Liver (tissue), 8 donors: ENCODE measurements at regions not wholly inside any gene's neighbourhood (a gene's known extent, or its start where the extent isn't known, plus 50 kb on each side); places are given as distances from the start of the nearest gene placed in this dataset.

ENCODE experiments used
- DNase-seq: peaks from one replicate; pipeline ENCODE4 v3.0.0-alpha.2; 2017; ENCODE audit warnings: low spot score
- H3K27ac ChIP-seq, 2 donors: one replicate each; pipeline ENCODE4 v1.7.0; 2013; ENCODE audit warnings: inconsistent platforms in 2 of 2, low read length in 2 of 2, control low read depth in 1 of 2, low read depth in 1 of 2, mild to moderate bottlenecking in 1 of 2
- H3K27me3 ChIP-seq, 4 donors: one replicate each; pipeline versions ENCODE4 v1.6.1 to v1.7.0; 2013; ENCODE audit warnings: low read length in 3 of 4, inconsistent platforms in 1 of 4, mild to moderate bottlenecking in 1 of 4, moderate library complexity in 1 of 4; ENCODE audit not compliant: control insufficient read depth in 4 of 4, insufficient read depth in 4 of 4
- H3K36me3 ChIP-seq, 4 donors: one replicate each; pipeline versions ENCODE4 v1.6.1 to v1.7.0; 2013; ENCODE audit warnings: low read length in 3 of 4, mild to moderate bottlenecking in 3 of 4, low read depth in 1 of 4, moderate library complexity in 1 of 4; ENCODE audit not compliant: control insufficient read depth in 4 of 4, insufficient read depth in 3 of 4
- H3K4me1 ChIP-seq, 4 donors: one replicate each; pipeline versions ENCODE4 v1.6.1 to v1.7.0; 2013; ENCODE audit warnings: low read length in 3 of 4, mild to moderate bottlenecking in 3 of 4, moderate library complexity in 1 of 4; ENCODE audit not compliant: control insufficient read depth in 4 of 4, insufficient read depth in 4 of 4
- H3K4me3 ChIP-seq, 3 donors: one replicate each; pipeline versions ENCODE4 v1.6.1 to v1.7.0; 2013; ENCODE audit warnings: low read length in 3 of 3, control low read depth in 1 of 3, low read depth in 1 of 3, mild to moderate bottlenecking in 1 of 3
- H3K9ac ChIP-seq, 2 donors: one replicate each; pipeline ENCODE4 v1.7.0; 2013; ENCODE audit warnings: low read length in 2 of 2, mild to moderate bottlenecking in 2 of 2, moderate library complexity in 2 of 2, control low read depth in 1 of 2, low read depth in 1 of 2
- H3K9me3 ChIP-seq, 4 donors: one replicate each; pipeline versions ENCODE4 v1.6.1 to v1.7.0; 2013; ENCODE audit warnings: low read length in 3 of 4; ENCODE audit not compliant: control insufficient read depth in 4 of 4
- ATF3 ChIP-seq: IDR thresholded peaks from 2 replicates; pipeline ENCODE4 v1.6.1; 2016; ENCODE audit warnings: antibody characterized with exemption
- CTCF ChIP-seq: fragments of 150-350 bp; IDR thresholded peaks from 2 replicates; pipeline ENCODE4 v1.5.1; 2017; ENCODE audit warnings: improper control_type of control experiment, low read depth, low read length; ENCODE audit not compliant: missing input control
- EGR1 ChIP-seq, 2 donors: IDR thresholded peaks; 2 replicates each; pipeline ENCODE4 v1.6.1; 2016 to 2018; ENCODE audit warnings: antibody characterized with exemption in 2 of 2, low read depth in 2 of 2
- FOXA1 ChIP-seq: IDR thresholded peaks from 2 replicates; pipeline ENCODE4 v1.6.1; 2016; ENCODE audit warnings: antibody characterized with exemption
- FOXA2 ChIP-seq: IDR thresholded peaks from 2 replicates; pipeline ENCODE4 v1.6.1; 2016; ENCODE audit warnings: antibody characterized with exemption
- GABPA ChIP-seq, 2 donors: IDR thresholded peaks in 1 of 2; conservative IDR thresholded peaks in 1 of 2; 2 replicates each; pipeline ENCODE4 v1.6.1; 2016; ENCODE audit warnings: antibody characterized with exemption in 2 of 2, mild to moderate bottlenecking in 1 of 2, moderate library complexity in 1 of 2
- HNF4A ChIP-seq, 2 donors: conservative IDR thresholded peaks; 2 replicates each; pipeline ENCODE4 v1.6.1; 2016; ENCODE audit warnings: antibody characterized with exemption in 2 of 2, mild to moderate bottlenecking in 2 of 2
- HNF4G ChIP-seq: IDR thresholded peaks from 2 replicates; pipeline ENCODE4 v1.6.1; 2016; ENCODE audit warnings: antibody characterized with exemption
- JUND ChIP-seq, 2 donors: IDR thresholded peaks; 2 replicates each; pipeline ENCODE4 v1.6.1; 2016; ENCODE audit warnings: antibody characterized with exemption in 2 of 2
- MAX ChIP-seq: IDR thresholded peaks from 2 replicates; pipeline ENCODE4 v1.6.1; 2016; ENCODE audit warnings: antibody characterized with exemption
- NR2F2 ChIP-seq: IDR thresholded peaks from 2 replicates; pipeline ENCODE4 v1.6.1; 2016; ENCODE audit warnings: antibody characterized with exemption
- RAD21 ChIP-seq, 2 donors: IDR thresholded peaks; 2 replicates each; pipeline ENCODE4 v1.6.1; 2016; ENCODE audit warnings: antibody characterized with exemption in 2 of 2, mild to moderate bottlenecking in 2 of 2
- RXRA ChIP-seq, 2 donors: IDR thresholded peaks; 2 replicates each; pipeline ENCODE4 v1.6.1; 2017 to 2018; ENCODE audit warnings: antibody characterized with exemption in 2 of 2, mild to moderate bottlenecking in 1 of 2
- SP1 ChIP-seq: IDR thresholded peaks from 2 replicates; pipeline ENCODE4 v1.6.1; 2018; ENCODE audit warnings: antibody characterized with exemption, mild to moderate bottlenecking
- TAF1 ChIP-seq: conservative IDR thresholded peaks from 2 replicates; pipeline ENCODE4 v1.6.1; 2016; ENCODE audit warnings: antibody characterized with exemption, mild to moderate bottlenecking
- YY1 ChIP-seq: IDR thresholded peaks from 2 replicates; pipeline ENCODE4 v1.6.1; 2016; ENCODE audit warnings: antibody characterized with exemption, mild to moderate bottlenecking
- ZBTB33 ChIP-seq: IDR thresholded peaks from 2 replicates; pipeline ENCODE4 v1.6.1; 2016; ENCODE audit warnings: antibody characterized with exemption
- WGBS: extraction: QIAGEN DNeasy Blood & Tissue Kit; methylation state at CpG from one replicate; pipeline ENCODE4 v1.1.7; 2013; 5-methylcytosine and 5-hydroxymethylcytosine counted together
- donor health status: healthy.
- donor health status: healthy.
- donor health status: healthy.
- donor health status: healthy.
- donor health status: healthy.

GRCh38 chr4:53646795-53647194 is 55.5 kb upstream of the LNX1 start:
- DNase-seq, result no peak
- Histone ChIP-seq H3K9me3 (no peaks in the 10 kb centered on the region), H3K27me3 (no peaks in the 10 kb centered on the region), H3K4me1 (peaks cover 2 to 12% (median 7%) of the 10 kb centered on the region in 4 donors), H3K27ac (no peak overlapping the region), H3K36me3 (no peaks in the 10 kb centered on the region), H3K9ac (no peak overlapping the region), H3K4me3 (no peak overlapping the region)
- 35% methylated on average over 3 of the region's 3 CpGs for WGBS
- no peak for TF ChIP-seq YY1
- TF ChIP-seq RAD21 (IDR thresholded peaks at IDR 0.05), result no peak
- no peak for TF ChIP-seq RXRA (IDR thresholded peaks at IDR 0.05)
- no peak for TF ChIP-seq CTCF
- no peak for TF ChIP-seq JUND (IDR thresholded peaks at IDR 0.05)
- TF ChIP-seq FOXA2, result no peak
- TF ChIP-seq MAX, result no peak
- TF ChIP-seq NR2F2, result peak; percentile 38

- no peaks in the 10 kb centered on the region for H3K27me3 ChIP-seq
- no peaks in the 10 kb centered on the region for H3K36me3 ChIP-seq
- no peak overlapping the region for H3K4me3 ChIP-seq
- peaks cover 2 to 12% (median 7%) of the 10 kb centered on the region in 4 donors for H3K4me1 ChIP-seq
- DNase-seq, result no peak
- H3K27ac ChIP-seq, result peak overlapping the region; percentile 44 to 54
- 49% methylated on average over 3 of the region's 3 CpGs for WGBS
- no peak overlapping the region for H3K9ac ChIP-seq
- no peak for TF ChIP-seq YY1
- no peak for TF ChIP-seq SP1
- no peak for TF ChIP-seq FOXA1
- TF ChIP-seq FOXA2, result no peak
- no peak for TF ChIP-seq CTCF
- no peak for TF ChIP-seq JUND (IDR thresholded peaks at IDR 0.05)
- TF ChIP-seq GABPA (IDR thresholded peaks at IDR 0.05 in 1 of 2, conservative IDR thresholded peaks at IDR 0.05 in 1 of 2), result no peak
- TF ChIP-seq EGR1 (IDR thresholded peaks at IDR 0.05; ENCODE audit: low read depth in 2 of 2), result no peak
- TF ChIP-seq TAF1, result no peak
- no peak for TF ChIP-seq RXRA (IDR thresholded peaks at IDR 0.05)
- TF ChIP-seq RAD21 (IDR thresholded peaks at IDR 0.05), result no peak
- H3K9me3 ChIP-seq, result no peaks in the 10 kb centered on the region
Measured at GRCh38 chr4:53645108-53645507, 53.8 kb upstream of the LNX1 start.

GRCh38 chr4:53644607-53645006 is 53.3 kb upstream of the LNX1 start:
- Histone ChIP-seq H3K36me3 (no peaks in the 10 kb centered on the region), H3K9ac (no peak overlapping the region), H3K4me1 (peaks cover 2 to 12% (median 7%) of the 10 kb centered on the region in 4 donors), H3K4me3 (no peak overlapping the region), H3K9me3 (no peaks in the 10 kb centered on the region), H3K27ac (peak overlapping the region; percentile 44 to 54), H3K27me3 (no peaks in the 10 kb centered on the region)
- 24% methylated on average over 3 of the region's 3 CpGs for WGBS
- no peak for DNase-seq
- TF ChIP-seq GABPA (IDR thresholded peaks at IDR 0.05 in 1 of 2, conservative IDR thresholded peaks at IDR 0.05 in 1 of 2) (no peak), ZBTB33 (peak; percentile 58), EGR1 (IDR thresholded peaks at IDR 0.05; ENCODE audit: low read depth in 2 of 2) (peak in 1 of 2 donors; percentile 22), CTCF (no peak), RXRA (IDR thresholded peaks at IDR 0.05) (peak; percentile 57 to 79), SP1 (peak; percentile 93), FOXA1 (peak; percentile 8), HNF4A (conservative IDR thresholded peaks at IDR 0.05) (peak; percentile 91 to 92), FOXA2 (peak; percentile 33), NR2F2 (no peak), YY1 (peak; percentile 51), RAD21 (IDR thresholded peaks at IDR 0.05) (peak; percentile 51 to 57), JUND (IDR thresholded peaks at IDR 0.05) (peak in 1 of 2 donors; percentile 81), HNF4G (peak; percentile 79), ATF3 (no peak), MAX (peak; percentile 70), TAF1 (no peak)
